Lower leg skin (tissue), 3 donors: ENCODE measurements at regions not wholly inside any gene's neighbourhood (a gene's known extent, or its start where the extent isn't known, plus 50 kb on each side); places are given as distances from the start of the nearest gene placed in this dataset.

Experiments used
- CTCF ChIP-seq, 3 donors: fragments of 450-650 bp; IDR thresholded peaks; one replicate each; pipeline ENCODE4 v1.5.1; 2016; ENCODE audit warnings: antibody characterized with exemption in 3 of 3, mild to moderate bottlenecking in 3 of 3, moderate library complexity in 2 of 3
- POLR2A ChIP-seq, 2 donors: fragments of 450-650 bp; IDR thresholded peaks; one replicate each; pipeline ENCODE4 v1.6.1; 2016 to 2017; ENCODE audit warnings: antibody characterized with exemption in 2 of 2, mild to moderate bottlenecking in 1 of 2, moderate library complexity in 1 of 2

- no peak for TF ChIP-seq POLR2A (IDR thresholded peaks at IDR 0.05)
- TF ChIP-seq CTCF (IDR thresholded peaks at IDR 0.05) = no peak
Measured at GRCh38 chr3:66585520-66586095, 84.8 kb upstream of the LRIG1 start.
